Right atrium auricular region (tissue), 2 donors: ENCODE measurements at regions not wholly inside any gene's neighbourhood (a gene's known extent, or its start where the extent isn't known, plus 50 kb on each side); places are given as distances from the start of the nearest gene placed in this dataset.

ENCODE experiments used
- DNase-seq: peaks from one replicate; pipeline ENCODE4 v3.0.0-alpha.2; 2019; ENCODE audit warnings: low spot score
- H3K27ac ChIP-seq, 2 donors: fragments of 200-600 bp; sonication (generic); 1 replicate in 1 of 2; 2 replicates in 1 of 2; pipeline ENCODE4 v1.5.1; 2016 to 2019
- H3K27me3 ChIP-seq, 2 donors: fragments of 200-600 bp; sonication (generic); one replicate each; pipeline versions ENCODE4 v1.5.1 to v1.6.0; 2017 to 2019
- H3K36me3 ChIP-seq: fragments of 200-600 bp; sonication (generic); one replicate; pipeline ENCODE4 v1.5.1; 2016
- H3K4me1 ChIP-seq, 2 donors: fragments of 200-600 bp; sonication (generic); one replicate each; pipeline versions ENCODE4 v1.5.1 to v1.6.0; 2017 to 2019
- H3K4me3 ChIP-seq, 2 donors: fragments of 200-600 bp; sonication (generic); 1 replicate in 1 of 2; 2 replicates in 1 of 2; pipeline ENCODE4 v1.5.1; 2017 to 2019; ENCODE audit warnings: mild to moderate bottlenecking in 1 of 2, moderate library complexity in 1 of 2
- H3K9me3 ChIP-seq, 2 donors: fragments of 200-600 bp; sonication (generic); one replicate each; pipeline ENCODE4 v1.5.1; 2019
- TF ChIP-seq, protein P1 (sequence below), 2 donors: fragments of 200-600 bp; sonication (generic); IDR thresholded peaks; one replicate each; pipeline ENCODE4 v1.5.1; 2019; ENCODE audit warnings: antibody characterized with exemption in 2 of 2

DNA sequence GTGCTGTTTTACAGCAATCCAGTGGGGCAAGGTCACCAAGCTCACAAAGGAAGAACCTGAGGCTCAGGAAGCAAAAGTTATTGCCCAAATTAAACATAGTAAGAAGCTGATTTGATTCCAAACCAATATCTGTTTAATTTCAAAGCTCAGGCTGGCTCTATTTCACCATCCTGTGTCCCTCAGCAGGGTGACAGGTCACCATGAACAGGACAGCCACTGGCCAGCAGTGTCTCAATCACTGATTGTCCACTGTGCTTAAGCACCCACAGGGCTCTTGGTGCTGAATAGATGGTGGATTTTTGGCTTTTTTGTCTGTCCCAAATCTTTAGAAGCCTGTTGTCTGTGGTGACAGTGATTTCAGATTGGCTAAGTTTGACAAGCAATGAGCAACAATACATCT is 146.4 kb upstream of the ZNF32 start:
- H3K36me3 ChIP-seq = no peaks in the 10 kb centered on the region
- H3K27ac ChIP-seq = no peak overlapping the region
- no peaks in the 10 kb centered on the region for H3K4me1 ChIP-seq
- no peak for DNase-seq
- TF ChIP-seq, protein P1, sequence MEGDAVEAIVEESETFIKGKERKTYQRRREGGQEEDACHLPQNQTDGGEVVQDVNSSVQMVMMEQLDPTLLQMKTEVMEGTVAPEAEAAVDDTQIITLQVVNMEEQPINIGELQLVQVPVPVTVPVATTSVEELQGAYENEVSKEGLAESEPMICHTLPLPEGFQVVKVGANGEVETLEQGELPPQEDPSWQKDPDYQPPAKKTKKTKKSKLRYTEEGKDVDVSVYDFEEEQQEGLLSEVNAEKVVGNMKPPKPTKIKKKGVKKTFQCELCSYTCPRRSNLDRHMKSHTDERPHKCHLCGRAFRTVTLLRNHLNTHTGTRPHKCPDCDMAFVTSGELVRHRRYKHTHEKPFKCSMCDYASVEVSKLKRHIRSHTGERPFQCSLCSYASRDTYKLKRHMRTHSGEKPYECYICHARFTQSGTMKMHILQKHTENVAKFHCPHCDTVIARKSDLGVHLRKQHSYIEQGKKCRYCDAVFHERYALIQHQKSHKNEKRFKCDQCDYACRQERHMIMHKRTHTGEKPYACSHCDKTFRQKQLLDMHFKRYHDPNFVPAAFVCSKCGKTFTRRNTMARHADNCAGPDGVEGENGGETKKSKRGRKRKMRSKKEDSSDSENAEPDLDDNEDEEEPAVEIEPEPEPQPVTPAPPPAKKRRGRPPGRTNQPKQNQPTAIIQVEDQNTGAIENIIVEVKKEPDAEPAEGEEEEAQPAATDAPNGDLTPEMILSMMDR (IDR thresholded peaks at IDR 0.05) = no peak
- no peaks in the 10 kb centered on the region for H3K27me3 ChIP-seq
- no peaks in the 10 kb centered on the region for H3K9me3 ChIP-seq
- no peak overlapping the region for H3K4me3 ChIP-seq

DNA sequence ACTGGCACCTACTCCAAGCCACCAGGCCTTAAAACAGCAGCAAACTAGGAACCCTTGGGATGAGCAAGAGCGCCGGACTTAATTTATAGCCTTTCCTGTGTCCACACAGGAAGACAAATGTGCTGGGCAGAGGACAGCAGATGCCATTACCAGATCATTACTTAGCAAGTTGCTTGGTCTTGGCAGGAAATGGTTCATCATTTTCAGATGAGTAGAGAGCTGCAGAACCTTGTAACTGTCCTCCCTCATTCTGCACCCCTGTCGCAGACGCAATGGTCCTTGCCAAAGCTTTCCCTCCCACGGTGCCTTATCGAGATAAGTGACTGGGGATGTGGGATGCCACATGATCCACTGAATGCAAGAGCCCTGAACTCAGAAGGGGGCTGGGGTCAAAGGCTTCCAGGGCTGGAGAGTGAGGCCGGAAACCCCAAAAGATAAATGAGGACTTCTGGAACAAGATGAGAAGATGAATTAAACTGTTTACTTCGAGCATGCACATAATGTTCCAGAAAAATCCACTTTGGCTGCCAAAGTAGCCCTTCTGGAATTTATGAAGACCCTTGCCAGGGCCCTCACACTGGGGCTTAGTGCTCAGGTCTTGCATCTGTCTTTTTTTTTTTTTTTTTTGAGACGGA is 145.6 kb upstream of the ZNF32 start:
- DNase-seq = no peak
- Histone ChIP-seq H3K9me3 (no peaks in the 10 kb centered on the region), H3K4me3 (no peak overlapping the region), H3K27me3 (no peaks in the 10 kb centered on the region), H3K36me3 (no peaks in the 10 kb centered on the region), H3K27ac (no peak overlapping the region), H3K4me1 (no peaks in the 10 kb centered on the region)
- TF ChIP-seq, protein P1 (IDR thresholded peaks at IDR 0.05) = no peak

DNA sequence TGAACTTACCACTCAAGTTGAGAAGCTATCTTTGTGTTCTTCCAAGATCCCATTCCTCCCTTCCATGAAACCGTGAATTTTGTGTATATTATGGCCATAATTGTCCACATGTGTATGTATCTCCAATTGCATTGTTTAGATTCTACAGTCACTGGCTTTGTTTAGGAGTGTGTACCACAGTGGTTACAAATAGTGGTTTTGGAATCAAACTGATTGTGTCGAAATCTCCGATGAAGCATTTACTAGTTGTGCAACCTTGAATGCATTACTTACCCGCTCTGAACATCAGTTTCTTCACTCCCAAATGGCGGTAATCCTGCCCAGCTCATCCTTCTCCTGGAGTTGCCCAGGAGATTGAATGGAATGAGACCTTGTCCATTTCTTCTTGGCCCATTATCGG is 145.0 kb upstream of the ZNF32 start:
- Histone ChIP-seq H3K36me3 (no peaks in the 10 kb centered on the region), H3K4me3 (no peak overlapping the region), H3K9me3 (no peaks in the 10 kb centered on the region), H3K27me3 (no peaks in the 10 kb centered on the region), H3K27ac (no peak overlapping the region), H3K4me1 (no peaks in the 10 kb centered on the region)
- DNase-seq = no peak
- TF ChIP-seq, protein P1 (IDR thresholded peaks at IDR 0.05) = no peak

DNA sequence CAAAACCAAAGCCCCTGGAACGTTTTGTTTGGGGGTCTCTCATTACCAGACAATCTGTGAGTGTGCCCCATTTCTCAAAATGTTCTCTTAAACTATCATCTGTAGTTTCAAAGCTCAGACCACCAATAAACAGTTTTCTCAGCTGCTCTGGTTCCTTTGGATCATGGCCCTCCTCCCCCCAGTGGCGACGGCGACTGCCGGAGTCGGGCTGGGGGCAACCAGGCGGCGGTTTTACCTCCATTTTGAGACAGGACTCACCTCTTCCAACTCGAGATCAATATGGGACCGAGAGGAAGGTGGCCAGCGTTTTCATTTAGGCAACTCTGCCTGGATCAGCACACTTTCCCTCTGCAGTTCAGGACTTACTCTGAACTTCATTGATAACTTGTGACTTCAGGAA is 141.5 kb upstream of the ZNF32 start:
- H3K27ac ChIP-seq = no peak overlapping the region

DNA sequence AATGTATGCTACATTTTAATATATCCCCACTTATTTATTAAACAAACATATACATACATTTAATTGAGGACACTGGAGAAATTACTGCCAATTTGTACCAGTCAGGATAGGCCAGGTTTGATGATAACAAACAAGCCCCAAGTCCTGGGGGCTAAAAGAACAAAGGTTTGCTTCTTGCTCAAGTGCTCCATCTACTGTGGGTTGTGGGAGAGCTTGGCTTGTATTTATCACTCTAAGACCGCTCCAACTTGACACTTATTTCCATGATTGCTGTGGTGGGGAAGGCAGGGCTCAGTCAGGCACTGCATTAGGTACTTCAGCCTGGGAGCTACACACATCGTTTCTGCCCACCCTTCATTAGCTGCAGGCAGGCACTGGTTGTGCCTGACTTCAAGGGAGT is 136.6 kb upstream of the ZNF32 start:
- Histone ChIP-seq H3K4me1 (peaks cover 0 to 8% of the 10 kb centered on the region in 2 donors), H3K36me3 (no peaks in the 10 kb centered on the region), H3K9me3 (no peaks in the 10 kb centered on the region), H3K27me3 (no peaks in the 10 kb centered on the region), H3K4me3 (no peak overlapping the region), H3K27ac (no peak overlapping the region)
- TF ChIP-seq, protein P1 (IDR thresholded peaks at IDR 0.05) = peak in 1 of 2 donors; percentile 28
- no peak for DNase-seq

More for the DNA sequence above, 141.5 kb upstream of the ZNF32 start:
- Histone ChIP-seq H3K4me1 (no peaks in the 10 kb centered on the region), H3K9me3 (no peaks in the 10 kb centered on the region), H3K36me3 (no peaks in the 10 kb centered on the region), H3K4me3 (no peak overlapping the region), H3K27me3 (no peaks in the 10 kb centered on the region)
- no peak for DNase-seq
- TF ChIP-seq, protein P1 (IDR thresholded peaks at IDR 0.05) = no peak

DNA sequence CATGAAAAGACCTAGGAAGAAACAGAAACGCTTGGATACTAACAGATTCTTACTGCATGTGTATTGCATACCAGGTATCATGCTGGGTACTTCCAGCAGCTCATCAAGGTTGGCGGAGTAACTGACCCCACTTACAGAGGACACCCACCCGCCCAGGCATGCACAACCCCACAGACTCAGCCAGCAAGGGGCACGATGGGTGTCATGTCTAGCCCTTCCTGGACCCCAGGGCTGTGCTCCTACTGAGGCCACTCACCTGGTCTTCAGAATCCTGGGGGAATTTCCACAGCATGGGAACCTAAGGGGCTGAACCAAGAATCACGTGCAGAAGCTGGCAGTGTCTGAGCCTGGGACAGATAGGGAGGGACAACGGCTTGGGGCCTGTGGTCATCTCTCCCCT is 134.1 kb upstream of the ZNF32 start:
- Histone ChIP-seq H3K4me1 (peaks cover 0 to 8% of the 10 kb centered on the region in 2 donors), H3K36me3 (no peaks in the 10 kb centered on the region), H3K27ac (no peak overlapping the region), H3K27me3 (no peaks in the 10 kb centered on the region), H3K9me3 (no peaks in the 10 kb centered on the region), H3K4me3 (no peak overlapping the region)
- TF ChIP-seq, protein P1 (IDR thresholded peaks at IDR 0.05) = no peak
- DNase-seq = no peak
